GM19452 (cell line): ENCODE measurements at regions not wholly inside any gene's neighbourhood (a gene's known extent, or its start where the extent isn't known, plus 50 kb on each side); places are given as distances from the start of the nearest gene placed in this dataset.

Experiments
- ATAC-seq: cut with Tn5 transposase; IDR thresholded peaks from one replicate; pipeline ENCODE4 v1.9.1; 2021; ENCODE audit not compliant: unreplicated experiment

- ATAC-seq: no peak
These were observed 122.9 kb downstream of the DMRTA2 start for GRCh38 chr1:50300297-50300696.

GRCh38 chr1:50295566-50295965 lies 127.7 kb downstream of the DMRTA2 start:
- ATAC-seq: no peak

- no peak for ATAC-seq
These were observed 131.0 kb downstream of the DMRTA2 start for GRCh38 chr1:50292276-50292675.

- peak; percentile 88 for ATAC-seq
These were observed 133.7 kb downstream of the DMRTA2 start for GRCh38 chr1:50289495-50289894.

GRCh38 chr1:50285994-50286393 lies 137.2 kb downstream of the DMRTA2 start:
- ATAC-seq: no peak

GRCh38 chr1:50279622-50280330 lies 143.5 kb downstream of the DMRTA2 start:
- no peak for ATAC-seq

GRCh38 chr1:50278961-50279360 lies 144.3 kb downstream of the DMRTA2 start:
- ATAC-seq: no peak

- ATAC-seq: no peak
These were observed 144.8 kb downstream of the DMRTA2 start for GRCh38 chr1:50278410-50278809.

GRCh38 chr1:50275566-50275965 lies 147.7 kb downstream of the DMRTA2 start:
- no peak for ATAC-seq

- ATAC-seq: no peak
These were observed 150.3 kb downstream of the DMRTA2 start for GRCh38 chr1:50272912-50273311.

- peak; percentile 70 for ATAC-seq
These were observed 151.2 kb downstream of the DMRTA2 start for GRCh38 chr1:50271968-50272578.

- no peak for ATAC-seq
These were observed 151.9 kb downstream of the DMRTA2 start for GRCh38 chr1:50271337-50271736.

GRCh38 chr1:50270926-50271325 lies 152.3 kb downstream of the DMRTA2 start:
- no peak for ATAC-seq

- no peak for ATAC-seq
These were observed 155.2 kb downstream of the DMRTA2 start for GRCh38 chr1:50268049-50268448.

GRCh38 chr1:50266509-50266908 lies 156.7 kb downstream of the DMRTA2 start:
- no peak for ATAC-seq

GRCh38 chr1:50265790-50266314 lies 157.1 kb downstream of the ELAVL4 start:
- no peak for ATAC-seq

- ATAC-seq: no peak
These were observed 155.9 kb downstream of the ELAVL4 start for GRCh38 chr1:50264590-50264989.

GRCh38 chr1:50262436-50262835 lies 153.7 kb downstream of the ELAVL4 start:
- ATAC-seq: no peak

GRCh38 chr1:50261951-50262350 lies 153.2 kb downstream of the ELAVL4 start:
- no peak for ATAC-seq

GRCh38 chr1:50257940-50258685 lies 149.4 kb downstream of the ELAVL4 start:
- no peak for ATAC-seq

- ATAC-seq: no peak
These were observed 148.3 kb downstream of the ELAVL4 start for GRCh38 chr1:50257029-50257428.
